Retinal pigment epithelial cell (primary cell): ENCODE measurements at regions not wholly inside any gene's neighbourhood (a gene's known extent, or its start where the extent isn't known, plus 50 kb on each side); places are given as distances from the start of the nearest gene placed in this dataset.

Experiments
- DNase-seq: peaks from one replicate; pipeline ENCODE4 v3.0.0-alpha.2; 2010; ENCODE audit warnings: low read depth
- H3K4me3 ChIP-seq: 2 replicates; pipeline ENCODE4 v1.5.1; 2011; ENCODE audit warnings: mild to moderate bottlenecking, low read length, control low read depth, moderate library complexity
- TF ChIP-seq, protein P1 (sequence below): conservative IDR thresholded peaks from 2 replicates; pipeline ENCODE4 v1.5.1; 2011; ENCODE audit warnings: low read depth, low read length, control low read depth, inconsistent platforms

DNA sequence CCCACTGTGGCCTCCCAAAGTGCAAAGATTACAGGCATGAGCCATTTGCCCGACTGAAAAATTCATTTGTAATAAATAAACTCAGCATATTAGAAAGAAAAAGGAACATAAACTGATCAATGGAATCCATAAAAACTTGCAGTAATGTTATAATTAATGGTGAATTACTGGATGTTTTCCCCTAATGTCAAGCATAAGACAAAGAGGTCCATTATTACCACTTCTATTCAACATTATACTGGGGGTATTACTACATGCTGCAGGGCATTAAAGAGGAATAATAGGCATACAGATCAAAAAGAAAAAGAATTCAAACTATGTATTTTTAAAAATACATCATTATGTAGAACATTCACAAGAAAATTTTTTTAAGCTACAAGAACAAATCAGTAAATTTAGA is 926.8 kb downstream of the LRFN5 start:
- TF ChIP-seq, protein P1, sequence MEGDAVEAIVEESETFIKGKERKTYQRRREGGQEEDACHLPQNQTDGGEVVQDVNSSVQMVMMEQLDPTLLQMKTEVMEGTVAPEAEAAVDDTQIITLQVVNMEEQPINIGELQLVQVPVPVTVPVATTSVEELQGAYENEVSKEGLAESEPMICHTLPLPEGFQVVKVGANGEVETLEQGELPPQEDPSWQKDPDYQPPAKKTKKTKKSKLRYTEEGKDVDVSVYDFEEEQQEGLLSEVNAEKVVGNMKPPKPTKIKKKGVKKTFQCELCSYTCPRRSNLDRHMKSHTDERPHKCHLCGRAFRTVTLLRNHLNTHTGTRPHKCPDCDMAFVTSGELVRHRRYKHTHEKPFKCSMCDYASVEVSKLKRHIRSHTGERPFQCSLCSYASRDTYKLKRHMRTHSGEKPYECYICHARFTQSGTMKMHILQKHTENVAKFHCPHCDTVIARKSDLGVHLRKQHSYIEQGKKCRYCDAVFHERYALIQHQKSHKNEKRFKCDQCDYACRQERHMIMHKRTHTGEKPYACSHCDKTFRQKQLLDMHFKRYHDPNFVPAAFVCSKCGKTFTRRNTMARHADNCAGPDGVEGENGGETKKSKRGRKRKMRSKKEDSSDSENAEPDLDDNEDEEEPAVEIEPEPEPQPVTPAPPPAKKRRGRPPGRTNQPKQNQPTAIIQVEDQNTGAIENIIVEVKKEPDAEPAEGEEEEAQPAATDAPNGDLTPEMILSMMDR = no peak
- H3K4me3 ChIP-seq = no peak overlapping the region
- no peak for DNase-seq

DNA sequence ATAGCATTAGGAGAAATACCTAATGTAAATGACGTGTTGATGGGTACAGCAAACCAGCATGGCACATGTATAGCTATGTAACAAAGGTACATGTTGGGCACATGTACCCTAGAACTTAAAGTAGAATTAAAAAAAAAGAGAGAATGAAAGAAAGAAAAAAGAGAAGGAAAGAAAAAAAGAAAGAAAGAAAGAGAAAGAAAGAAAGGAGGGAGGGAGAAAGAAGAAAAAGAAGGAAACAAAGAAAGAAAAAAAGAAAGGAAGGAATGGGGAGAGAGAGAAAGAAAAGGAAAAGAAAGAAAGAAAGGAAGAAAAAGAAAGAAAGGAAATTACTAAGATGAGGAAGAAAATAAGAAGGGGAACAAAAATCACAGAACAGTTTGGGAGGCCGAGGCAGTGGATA is 925.5 kb downstream of the LRFN5 start:
- no peak for DNase-seq
- no peak overlapping the region for H3K4me3 ChIP-seq
- TF ChIP-seq, protein P1 = no peak

- no peak overlapping the region for H3K4me3 ChIP-seq
- no peak for DNase-seq
- TF ChIP-seq, protein P1 = no peak
Measured at GRCh38 chr14:42527141-42527540, 920.5 kb downstream of the LRFN5 start.

- H3K4me3 ChIP-seq = no peak overlapping the region
- DNase-seq = no peak
- TF ChIP-seq, protein P1 = no peak
Measured at GRCh38 chr14:42523666-42524065, 917.0 kb downstream of the LRFN5 start.

GRCh38 chr14:42517806-42518500 is 911.3 kb downstream of the LRFN5 start:
- DNase-seq = no peak
- TF ChIP-seq, protein P1 = no peak
- H3K4me3 ChIP-seq = no peak overlapping the region

DNA sequence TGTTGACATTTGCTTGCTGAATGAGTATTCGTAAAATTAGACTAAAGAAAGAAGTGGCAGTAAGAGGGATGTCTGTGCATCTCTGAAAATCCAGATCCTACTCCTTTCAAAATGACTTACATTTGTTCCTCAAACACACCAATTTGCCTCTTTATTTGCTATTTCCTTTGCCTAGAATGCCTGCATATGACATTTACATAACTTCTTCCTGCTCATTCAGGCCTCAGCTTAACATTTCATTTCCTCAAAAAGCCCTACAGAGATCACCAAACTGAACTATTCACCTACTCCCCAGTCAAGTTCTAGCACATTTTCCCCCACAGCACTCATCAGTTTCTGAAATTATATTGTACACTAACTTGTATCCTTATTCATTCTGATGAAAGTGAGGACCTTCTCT is 907.2 kb downstream of the LRFN5 start:
- no peak for DNase-seq
- TF ChIP-seq, protein P1 = no peak
- no peak overlapping the region for H3K4me3 ChIP-seq

DNA sequence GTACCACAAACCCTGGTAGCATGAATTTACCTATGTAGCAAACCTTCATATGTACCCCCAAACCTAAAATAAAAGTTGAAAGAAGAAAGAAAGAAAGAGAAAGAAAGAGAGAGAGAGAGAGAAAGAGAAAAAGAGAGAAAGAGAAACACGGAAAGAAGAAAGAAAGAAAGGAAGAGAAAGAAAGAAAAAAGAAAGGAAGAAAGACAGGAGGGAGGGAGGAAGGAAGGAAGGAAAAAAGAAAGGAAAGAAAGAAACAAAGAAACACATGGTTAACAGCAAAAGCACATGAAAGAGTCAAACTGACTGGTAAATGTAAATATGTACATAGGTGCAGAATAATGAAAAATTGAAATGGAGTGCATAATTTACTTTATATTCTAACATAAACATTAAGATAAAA is 903.4 kb downstream of the LRFN5 start:
- no peak for DNase-seq
- no peak overlapping the region for H3K4me3 ChIP-seq
- TF ChIP-seq, protein P1 = no peak
